ENCODE measurements at regions not wholly inside any gene's neighbourhood (a gene's known extent, or its start where the extent isn't known, plus 50 kb on each side); places are given as distances from the start of the nearest gene placed in this dataset.

DNA sequence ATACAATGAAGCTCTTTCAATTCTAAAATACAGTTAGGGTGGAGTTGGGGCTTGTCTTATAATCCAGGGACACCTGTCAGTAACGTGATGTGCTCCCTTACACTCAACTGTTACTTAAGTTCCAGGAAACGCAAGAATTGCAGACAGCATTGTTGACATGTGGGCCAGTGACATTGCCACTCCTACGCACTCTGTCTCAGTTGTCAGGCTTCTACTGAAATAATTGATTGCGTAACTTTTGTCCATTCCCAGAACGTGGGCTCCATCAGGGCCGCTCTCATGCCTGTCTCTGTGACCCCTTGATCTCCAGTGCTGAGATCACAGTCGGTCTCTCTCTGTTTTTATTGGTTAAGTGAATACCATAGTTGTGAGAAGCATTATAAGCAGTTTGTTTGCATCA, 487.8 kb downstream of the GALR1 start:
- DNase-seq, result no peak

DNA sequence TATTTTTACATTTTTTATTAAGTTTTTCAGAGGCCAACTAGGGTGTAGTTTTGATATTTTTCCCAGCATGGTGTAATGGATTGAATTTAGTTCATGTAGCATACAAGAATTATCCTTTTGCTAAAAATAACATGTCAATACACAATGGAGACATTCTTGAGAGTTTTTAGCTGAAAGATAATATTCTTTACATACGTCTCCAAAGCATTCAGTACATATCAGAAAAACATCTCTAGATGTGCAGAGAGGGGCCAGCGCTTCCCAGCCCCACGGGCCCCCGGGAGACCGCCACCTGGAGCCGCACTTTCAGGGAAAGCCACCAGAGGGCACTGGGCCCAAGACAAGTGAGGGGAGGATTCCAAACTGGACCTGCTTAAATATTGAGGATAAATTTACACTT, 499.4 kb downstream of the GALR1 start:
- no peaks in the 10 kb centered on the region for H3K36me3 ChIP-seq
- no peak overlapping the region for H3K4me3 ChIP-seq
- no peak overlapping the region for H3K27ac ChIP-seq
- TF ChIP-seq, protein P1, sequence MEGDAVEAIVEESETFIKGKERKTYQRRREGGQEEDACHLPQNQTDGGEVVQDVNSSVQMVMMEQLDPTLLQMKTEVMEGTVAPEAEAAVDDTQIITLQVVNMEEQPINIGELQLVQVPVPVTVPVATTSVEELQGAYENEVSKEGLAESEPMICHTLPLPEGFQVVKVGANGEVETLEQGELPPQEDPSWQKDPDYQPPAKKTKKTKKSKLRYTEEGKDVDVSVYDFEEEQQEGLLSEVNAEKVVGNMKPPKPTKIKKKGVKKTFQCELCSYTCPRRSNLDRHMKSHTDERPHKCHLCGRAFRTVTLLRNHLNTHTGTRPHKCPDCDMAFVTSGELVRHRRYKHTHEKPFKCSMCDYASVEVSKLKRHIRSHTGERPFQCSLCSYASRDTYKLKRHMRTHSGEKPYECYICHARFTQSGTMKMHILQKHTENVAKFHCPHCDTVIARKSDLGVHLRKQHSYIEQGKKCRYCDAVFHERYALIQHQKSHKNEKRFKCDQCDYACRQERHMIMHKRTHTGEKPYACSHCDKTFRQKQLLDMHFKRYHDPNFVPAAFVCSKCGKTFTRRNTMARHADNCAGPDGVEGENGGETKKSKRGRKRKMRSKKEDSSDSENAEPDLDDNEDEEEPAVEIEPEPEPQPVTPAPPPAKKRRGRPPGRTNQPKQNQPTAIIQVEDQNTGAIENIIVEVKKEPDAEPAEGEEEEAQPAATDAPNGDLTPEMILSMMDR (IDR thresholded peaks at IDR 0.05), result peak; percentile 51
- no peaks in the 10 kb centered on the region for H3K9me3 ChIP-seq
- intact Hi-C loops (cut with DNase I), result no loop called here
- DNase-seq (no peak), ATAC-seq (no peak)
- H3K4me1 ChIP-seq, result no peaks in the 10 kb centered on the region
- H3K27me3 ChIP-seq (ENCODE audit: low read depth), result no peaks in the 10 kb centered on the region

More for the DNA sequence above, 487.8 kb downstream of the GALR1 start:
- H3K4me1 ChIP-seq, result no peaks in the 10 kb centered on the region
- intact Hi-C loops (cut with DNase I), result no loop called here
- H3K27ac ChIP-seq, result no peak overlapping the region
- TF ChIP-seq, protein P1 (IDR thresholded peaks at IDR 0.05), result no peak
- H3K9me3 ChIP-seq, result no peaks in the 10 kb centered on the region
- no peak for ATAC-seq
- no peaks in the 10 kb centered on the region for H3K36me3 ChIP-seq
- no peak overlapping the region for H3K4me3 ChIP-seq
- H3K27me3 ChIP-seq (ENCODE audit: low read depth), result no peaks in the 10 kb centered on the region

DNA sequence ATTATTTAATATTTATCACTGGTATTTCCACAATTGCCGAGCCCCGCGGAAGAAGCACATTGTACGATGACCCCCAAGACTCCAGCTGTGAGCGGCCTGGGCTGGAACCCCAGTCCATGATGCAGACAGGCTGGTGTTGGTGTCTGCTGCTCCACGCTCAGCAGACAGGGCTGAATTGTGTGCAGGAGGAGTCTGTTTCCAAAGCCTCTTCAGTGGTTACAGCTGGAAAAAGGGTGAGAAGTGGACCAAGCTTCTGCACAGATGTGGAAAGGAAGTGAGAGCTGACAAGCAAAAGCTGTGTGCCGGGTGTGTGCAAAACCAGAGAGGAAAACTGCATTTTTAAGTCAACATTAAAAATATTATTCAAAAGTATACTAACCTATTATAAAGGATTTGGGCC, 500.4 kb downstream of the GALR1 start:
- ATAC-seq, result peak in 1 of 2 donors; percentile 48
- intact Hi-C loops (cut with DNase I), result no loop called here
- TF ChIP-seq, protein P1 (IDR thresholded peaks at IDR 0.05), result no peak

DNA sequence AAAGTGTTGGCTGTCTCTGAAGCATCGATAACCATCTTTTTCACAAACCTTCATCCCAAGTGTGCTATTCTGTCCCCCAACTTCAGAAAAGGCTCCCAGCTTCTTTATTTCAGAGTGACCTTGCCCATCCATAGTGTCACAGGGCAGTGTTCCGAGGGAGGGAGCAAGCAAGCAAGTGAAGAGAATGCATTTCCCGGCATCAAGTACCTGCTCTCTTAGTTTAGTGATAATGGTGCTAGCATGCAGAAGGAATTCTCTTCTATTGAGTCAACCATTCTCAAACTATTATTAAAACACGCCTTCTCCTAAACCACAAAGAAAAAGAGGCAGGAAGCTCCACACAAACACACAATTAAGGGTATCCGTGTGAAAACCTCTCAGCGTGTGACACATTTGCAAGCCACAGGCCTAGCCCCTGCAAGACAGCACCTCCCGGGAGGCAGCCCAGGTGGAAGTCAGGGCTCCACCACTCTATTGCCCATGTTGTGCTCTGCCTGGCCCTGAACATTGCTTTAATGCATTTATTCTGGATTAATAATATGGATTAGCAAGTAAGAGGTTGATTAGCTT, 504.9 kb downstream of the GALR1 start:
- Histone ChIP-seq H3K36me3 (no peaks in the 10 kb centered on the region), H3K27ac (no peak overlapping the region), H3K9me3 (no peaks in the 10 kb centered on the region), H3K4me1 (no peaks in the 10 kb centered on the region), H3K4me3 (no peak overlapping the region), H3K27me3 (ENCODE audit: low read depth) (peaks cover 3% of the 10 kb centered on the region)
- TF ChIP-seq, protein P1 (IDR thresholded peaks at IDR 0.05), result no peak
- intact Hi-C loops (cut with DNase I), result no loop called here
- ATAC-seq (no peak), DNase-seq (no peak)

More for the DNA sequence above, 500.4 kb downstream of the GALR1 start:
- H3K4me1 ChIP-seq, result no peaks in the 10 kb centered on the region
- no peaks in the 10 kb centered on the region for H3K36me3 ChIP-seq
- H3K9me3 ChIP-seq, result no peaks in the 10 kb centered on the region
- H3K27me3 ChIP-seq (ENCODE audit: low read depth), result no peaks in the 10 kb centered on the region
- H3K4me3 ChIP-seq, result no peak overlapping the region
- no peak overlapping the region for H3K27ac ChIP-seq
- DNase-seq, result no peak

DNA sequence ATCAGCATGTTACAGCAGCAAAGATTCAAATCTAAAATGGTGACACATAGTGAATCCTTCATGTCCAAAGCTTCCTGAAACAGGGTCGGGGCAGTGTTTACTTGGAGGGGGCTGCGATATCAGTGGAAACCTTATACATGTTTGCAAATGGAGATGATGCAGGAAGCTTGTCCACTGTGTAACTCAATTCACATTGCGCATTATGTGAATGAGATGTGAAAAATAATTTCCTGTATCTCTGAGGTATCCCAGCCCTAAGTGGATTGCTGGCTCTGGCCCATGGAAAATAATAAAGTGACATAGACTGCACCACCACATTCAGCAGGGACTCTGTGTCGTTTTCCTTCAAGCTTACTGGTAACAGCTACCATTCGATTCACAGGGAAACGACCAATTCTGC, 505.5 kb downstream of the GALR1 start:
- H3K9me3 ChIP-seq, result no peaks in the 10 kb centered on the region
- H3K4me3 ChIP-seq, result no peak overlapping the region
- ATAC-seq (no peak), DNase-seq (no peak)
- TF ChIP-seq, protein P1 (IDR thresholded peaks at IDR 0.05), result no peak
- intact Hi-C loops (cut with DNase I), result no loop called here
- no peak overlapping the region for H3K27ac ChIP-seq
- peaks cover 3% of the 10 kb centered on the region for H3K27me3 ChIP-seq (ENCODE audit: low read depth)
- no peaks in the 10 kb centered on the region for H3K4me1 ChIP-seq
- no peaks in the 10 kb centered on the region for H3K36me3 ChIP-seq

All from lower lobe of right lung (tissue), 2 donors.